ENCODE measurements at regions not wholly inside any gene's neighbourhood (a gene's known extent, or its start where the extent isn't known, plus 50 kb on each side); places are given as distances from the start of the nearest gene placed in this dataset.

- H3K27me3 ChIP-seq: no peaks in the 10 kb centered on the region
- intact Hi-C loops (cut with DNase I): loop anchor here (10.0 kb wide), 1 partner anchor 187 kb away; no protein-coding TSS in a partner anchor
- TF ChIP-seq POLR2A (IDR thresholded peaks at IDR 0.05): no peak
- no peak for TF ChIP-seq CTCF (IDR thresholded peaks at IDR 0.05)
- H3K4me3 ChIP-seq: no peak overlapping the region
- no peak for ATAC-seq
- WGBS, 2 donors: 89 to 91% methylated on average over 9 of the region's 9 CpGs
- H3K27ac ChIP-seq: no peak overlapping the region
- no peaks in the 10 kb centered on the region for H3K9me3 ChIP-seq
- H3K36me3 ChIP-seq (replicated peaks in 1 of 2; ENCODE audit: insufficient read depth in 1 of 2, low read depth in 2 of 2): no peaks in the 10 kb centered on the region
- peaks cover 13% of the 10 kb centered on the region for H3K4me1 ChIP-seq
- no peak for DNase-seq
Observed at GRCh38 chr10:110357871-110358270, 53.2 kb upstream of the SMNDC1 start.

- peaks cover 13% of the 10 kb centered on the region for H3K4me1 ChIP-seq
- no peak for TF ChIP-seq CTCF (IDR thresholded peaks at IDR 0.05)
- TF ChIP-seq POLR2A (IDR thresholded peaks at IDR 0.05): no peak
- no peaks in the 10 kb centered on the region for H3K36me3 ChIP-seq (replicated peaks in 1 of 2; ENCODE audit: insufficient read depth in 1 of 2, low read depth in 2 of 2)
- DNase-seq (no peak), ATAC-seq (no peak)
- H3K27me3 ChIP-seq: no peaks in the 10 kb centered on the region
- no peak overlapping the region for H3K4me3 ChIP-seq
- H3K9me3 ChIP-seq: no peaks in the 10 kb centered on the region
- intact Hi-C loops (cut with DNase I): loop anchor here (10.0 kb wide), 1 partner anchor 187 kb away; no protein-coding TSS in a partner anchor
- H3K27ac ChIP-seq: no peak overlapping the region
- 79 to 100% methylated on average over 1 of the region's 1 CpG for WGBS, 2 donors
Observed at GRCh38 chr10:110358278-110358677, 53.6 kb upstream of the SMNDC1 start.

GRCh38 chr10:110358869-110359629 lies 54.3 kb upstream of the SMNDC1 start:
- ATAC-seq (peak; percentile 54), DNase-seq (peak; percentile 27 to 81 (median 51))
- peak in 1 of 7 experiments; percentile 9 for TF ChIP-seq CTCF (IDR thresholded peaks at IDR 0.05)
- no peak for TF ChIP-seq POLR2A (IDR thresholded peaks at IDR 0.05)
- Histone ChIP-seq H3K9me3 (no peaks in the 10 kb centered on the region), H3K36me3 (replicated peaks in 1 of 2; ENCODE audit: insufficient read depth in 1 of 2, low read depth in 2 of 2) (no peaks in the 10 kb centered on the region), H3K27ac (no peak overlapping the region), H3K4me1 (peaks cover 13% of the 10 kb centered on the region), H3K27me3 (no peaks in the 10 kb centered on the region), H3K4me3 (no peak overlapping the region)
- intact Hi-C loops (cut with DNase I): loop anchor here (10.0 kb wide), 1 partner anchor 186 kb away; no protein-coding TSS in a partner anchor
- 58 to 69% methylated on average over 5 to 7 of the region's 7 CpGs for WGBS, 2 donors

- DNase-seq (no peak), ATAC-seq (no peak)
- Histone ChIP-seq H3K4me1 (peaks cover 9% of the 10 kb centered on the region), H3K27me3 (no peaks in the 10 kb centered on the region), H3K27ac (no peak overlapping the region), H3K9me3 (no peaks in the 10 kb centered on the region), H3K4me3 (no peak overlapping the region), H3K36me3 (replicated peaks in 1 of 2; ENCODE audit: insufficient read depth in 1 of 2, low read depth in 2 of 2) (no peaks in the 10 kb centered on the region)
- TF ChIP-seq CTCF (IDR thresholded peaks at IDR 0.05) (no peak), POLR2A (IDR thresholded peaks at IDR 0.05) (no peak)
- intact Hi-C loops (cut with DNase I): no loop called here
- 64 to 73% methylated on average over 5 of the region's 5 CpGs for WGBS, 2 donors
Observed at GRCh38 chr10:110360857-110361474, 56.2 kb upstream of the SMNDC1 start.
